ENCODE measurements at regions not wholly inside any gene's neighbourhood (a gene's known extent, or its start where the extent isn't known, plus 50 kb on each side); places are given as distances from the start of the nearest gene placed in this dataset.
"Not testable (repeated sequence)": the region's sequence is repeated elsewhere in the genome, so short reads cannot be mapped to it uniquely, and the experiment has no call there.

DNA sequence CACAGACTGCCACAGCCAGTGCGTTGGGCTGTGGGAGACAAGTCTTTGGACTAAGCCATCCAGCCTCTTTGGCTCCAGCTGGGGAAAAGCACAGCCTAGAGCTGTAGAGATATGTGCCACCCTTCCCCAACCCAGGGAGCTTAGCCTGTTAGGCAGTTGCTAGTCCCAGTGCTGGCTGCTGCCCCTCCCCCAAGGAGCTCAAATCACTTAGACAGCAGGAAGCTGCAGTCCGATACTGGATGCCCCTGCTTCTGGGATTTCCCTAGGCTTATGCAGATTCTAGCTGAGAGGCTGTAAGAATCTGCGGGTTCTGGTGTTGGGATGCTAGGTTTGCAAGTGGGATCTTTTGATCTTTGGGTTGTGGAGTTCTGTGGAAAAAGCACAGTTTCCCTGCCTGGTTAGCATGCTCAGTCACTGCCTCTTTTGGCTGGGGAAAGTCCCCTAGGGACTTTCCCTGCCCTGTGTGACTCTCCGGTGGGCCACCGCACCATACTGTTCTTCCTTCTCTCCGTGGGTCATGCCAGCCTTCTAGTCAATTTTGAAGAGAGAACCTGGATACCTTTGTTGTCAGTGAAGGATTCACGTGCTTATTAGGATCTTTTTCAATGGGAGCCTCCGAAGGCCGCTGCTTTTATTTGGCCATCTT, 792.0 kb downstream of the KCNA4 start:
- H3K27ac Mint-ChIP-seq (ENCODE audit: low read depth), result no peak overlapping the region
- DNase-seq (ENCODE audit: low spot score in 2 of 2) (no peak), ATAC-seq (replicated peaks; ENCODE audit: extremely low read depth, poor library complexity, severe bottlenecking) (no peak)
- H3K9me3 Mint-ChIP-seq, result peaks cover 56% of the 10 kb centered on the region
- H3K4me1 Mint-ChIP-seq, result no peaks in the 10 kb centered on the region
- no peak overlapping the region for H3K4me3 Mint-ChIP-seq
- no peaks in the 10 kb centered on the region for H3K27me3 Mint-ChIP-seq
- H3K36me3 Mint-ChIP-seq (ENCODE audit: insufficient read depth), result peaks cover 3% of the 10 kb centered on the region

DNA sequence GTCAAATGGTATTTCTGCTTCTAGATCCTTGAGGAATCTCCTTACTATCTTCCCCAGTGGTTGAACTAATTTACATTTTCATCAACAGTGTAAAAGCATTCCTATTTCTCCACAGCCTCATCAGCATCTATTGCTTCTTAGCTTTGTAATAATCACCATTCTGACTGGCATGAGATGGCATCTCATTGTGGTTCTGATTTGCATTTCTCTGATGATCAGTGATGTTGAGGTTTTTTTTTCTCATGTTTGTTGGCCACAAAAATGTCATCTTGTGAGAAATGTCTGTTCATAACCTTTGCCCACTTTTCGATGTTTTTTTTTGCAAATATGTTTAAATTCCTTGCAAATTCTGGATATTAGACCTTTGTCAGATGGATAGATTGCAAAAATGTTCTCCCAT, 797.3 kb downstream of the KCNA4 start:
- not testable (repeated sequence) for H3K4me3 Mint-ChIP-seq; H3K4me1 Mint-ChIP-seq; H3K36me3 Mint-ChIP-seq (ENCODE audit: insufficient read depth); H3K27me3 Mint-ChIP-seq; H3K27ac Mint-ChIP-seq (ENCODE audit: low read depth); ATAC-seq (replicated peaks; ENCODE audit: extremely low read depth, poor library complexity, severe bottlenecking); DNase-seq (ENCODE audit: low spot score in 2 of 2)
- peaks cover 49% of the 10 kb centered on the region for H3K9me3 Mint-ChIP-seq

DNA sequence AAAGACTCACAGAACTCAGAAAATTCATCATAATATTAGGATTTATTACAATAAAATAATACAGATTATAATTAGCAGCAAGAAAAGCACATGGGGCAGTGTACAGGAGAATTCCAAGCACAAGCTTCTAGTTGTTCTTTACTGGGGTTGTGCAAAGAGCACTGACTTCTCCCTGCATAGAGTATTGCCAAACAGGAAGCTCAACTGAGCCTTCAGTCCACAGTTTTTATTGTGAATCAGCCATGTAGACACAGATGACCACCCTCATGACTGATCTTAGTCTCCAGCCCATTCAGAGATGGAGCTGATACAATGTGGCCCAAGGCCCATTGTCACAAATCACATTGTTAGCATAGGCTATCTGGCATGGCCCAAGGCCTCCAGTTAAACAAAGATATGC, 798.9 kb downstream of the KCNA4 start:
- peaks cover 3% of the 10 kb centered on the region for H3K36me3 Mint-ChIP-seq (ENCODE audit: insufficient read depth)
- peaks cover 48% of the 10 kb centered on the region for H3K9me3 Mint-ChIP-seq
- no peaks in the 10 kb centered on the region for H3K27me3 Mint-ChIP-seq
- no peak overlapping the region for H3K27ac Mint-ChIP-seq (ENCODE audit: low read depth)
- no peak overlapping the region for H3K4me3 Mint-ChIP-seq
- no peak for ATAC-seq (replicated peaks; ENCODE audit: extremely low read depth, poor library complexity, severe bottlenecking)
- no peaks in the 10 kb centered on the region for H3K4me1 Mint-ChIP-seq
- DNase-seq (ENCODE audit: low spot score in 2 of 2), result no peak

DNA sequence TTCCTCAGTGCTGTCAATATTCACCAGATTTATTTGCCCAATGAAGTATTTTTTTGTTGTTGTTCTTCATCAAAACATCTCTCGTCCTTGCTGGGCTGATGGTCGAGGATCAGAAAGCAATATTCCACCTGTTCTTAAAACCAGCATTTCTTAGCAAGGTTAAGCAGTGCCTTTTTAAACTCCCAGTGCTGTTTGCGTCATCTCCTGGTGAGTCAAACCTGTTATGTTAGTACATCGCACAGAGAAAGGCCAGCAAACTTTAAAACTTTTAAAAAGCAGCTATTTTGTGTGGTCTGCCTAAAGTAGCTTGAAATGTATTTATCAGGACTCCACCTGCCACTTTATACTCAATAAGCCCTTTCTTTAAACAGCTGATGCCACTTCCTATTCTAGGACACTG, 802.0 kb downstream of the KCNA4 start:
- ATAC-seq (replicated peaks; ENCODE audit: extremely low read depth, poor library complexity, severe bottlenecking) (no peak), DNase-seq (ENCODE audit: low spot score in 2 of 2) (no peak)
- Mint-ChIP-seq H3K9me3 (peaks cover 41% of the 10 kb centered on the region), H3K4me1 (no peaks in the 10 kb centered on the region), H3K4me3 (no peak overlapping the region), H3K27me3 (no peaks in the 10 kb centered on the region), H3K36me3 (ENCODE audit: insufficient read depth) (no peaks in the 10 kb centered on the region), H3K27ac (ENCODE audit: low read depth) (no peak overlapping the region)

DNA sequence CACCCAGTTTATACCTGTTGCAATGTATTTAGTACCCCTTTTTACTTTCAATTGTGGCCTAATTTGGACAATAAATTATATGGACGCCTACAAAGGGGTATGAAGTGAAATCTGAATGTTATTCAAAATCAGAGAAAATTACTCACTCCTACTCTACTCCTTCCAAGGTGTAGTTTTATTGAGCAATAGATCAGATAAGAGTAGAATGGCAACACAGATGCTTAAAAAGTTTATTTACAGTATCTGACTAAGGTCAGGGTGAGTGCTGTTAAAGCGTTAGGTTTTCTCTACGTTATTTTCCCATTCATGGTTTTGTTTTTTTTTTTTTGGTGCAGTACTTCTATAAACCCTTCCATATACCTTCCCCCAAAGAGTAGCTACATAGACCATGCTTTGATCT, 805.6 kb downstream of the KCNA4 start:
- Mint-ChIP-seq H3K4me3 (no peak overlapping the region), H3K27ac (ENCODE audit: low read depth) (no peak overlapping the region), H3K9me3 (peaks cover 32% of the 10 kb centered on the region), H3K36me3 (ENCODE audit: insufficient read depth) (no peaks in the 10 kb centered on the region), H3K27me3 (no peaks in the 10 kb centered on the region), H3K4me1 (no peaks in the 10 kb centered on the region)
- DNase-seq (ENCODE audit: low spot score in 2 of 2) (no peak), ATAC-seq (replicated peaks; ENCODE audit: extremely low read depth, poor library complexity, severe bottlenecking) (no peak)

DNA sequence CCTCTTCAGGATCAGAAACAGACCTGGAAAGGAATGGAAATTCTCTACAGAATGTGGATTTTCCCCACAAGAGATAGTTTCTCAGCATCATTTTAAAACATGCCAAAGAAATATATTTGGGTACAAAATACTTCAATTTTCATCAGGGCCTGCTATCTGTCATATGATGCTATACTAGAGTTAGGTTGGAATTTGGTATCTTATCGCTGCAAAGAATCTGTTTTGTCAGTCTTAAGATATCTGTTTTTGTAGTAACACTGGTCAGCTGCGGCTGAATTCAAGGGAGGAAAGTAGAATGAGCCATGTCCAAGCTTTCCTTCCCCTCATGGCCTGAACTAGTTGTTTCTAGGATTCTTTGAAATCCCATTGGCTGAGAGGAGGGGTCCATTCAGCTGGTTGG, 806.4 kb downstream of the KCNA4 start:
- Mint-ChIP-seq H3K27ac (ENCODE audit: low read depth) (no peak overlapping the region), H3K36me3 (ENCODE audit: insufficient read depth) (no peaks in the 10 kb centered on the region), H3K27me3 (no peaks in the 10 kb centered on the region), H3K4me1 (no peaks in the 10 kb centered on the region), H3K4me3 (no peak overlapping the region), H3K9me3 (peaks cover 29% of the 10 kb centered on the region)
- DNase-seq (ENCODE audit: low spot score in 2 of 2), result no peak
- no peak for ATAC-seq (replicated peaks; ENCODE audit: extremely low read depth, poor library complexity, severe bottlenecking)

DNA sequence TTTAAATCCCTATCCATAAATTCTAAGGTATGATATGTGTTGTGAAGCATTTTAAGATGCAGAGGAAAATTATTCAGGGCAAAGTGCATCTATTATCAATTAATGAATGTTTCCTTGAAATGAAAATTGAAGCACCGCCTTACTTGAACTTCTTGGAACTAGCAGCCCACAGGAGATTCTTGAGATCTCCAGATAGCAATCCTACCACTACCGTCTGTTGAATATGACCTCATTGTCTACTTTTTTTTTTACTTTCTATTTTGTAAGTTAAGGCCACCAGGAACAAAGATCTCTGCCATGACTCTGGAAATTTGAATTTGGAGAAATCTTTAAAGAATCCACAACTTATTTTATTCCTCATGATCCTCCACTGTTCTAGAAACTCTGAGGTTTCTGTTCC, 808.7 kb downstream of the KCNA4 start:
- no peaks in the 10 kb centered on the region for H3K36me3 Mint-ChIP-seq (ENCODE audit: insufficient read depth)
- ATAC-seq (replicated peaks; ENCODE audit: extremely low read depth, poor library complexity, severe bottlenecking), result no peak
- peaks cover 24% of the 10 kb centered on the region for H3K9me3 Mint-ChIP-seq
- H3K4me1 Mint-ChIP-seq, result no peaks in the 10 kb centered on the region
- no peaks in the 10 kb centered on the region for H3K27me3 Mint-ChIP-seq
- no peak for DNase-seq (ENCODE audit: low spot score in 2 of 2)
- no peak overlapping the region for H3K27ac Mint-ChIP-seq (ENCODE audit: low read depth)
- no peak overlapping the region for H3K4me3 Mint-ChIP-seq

DNA sequence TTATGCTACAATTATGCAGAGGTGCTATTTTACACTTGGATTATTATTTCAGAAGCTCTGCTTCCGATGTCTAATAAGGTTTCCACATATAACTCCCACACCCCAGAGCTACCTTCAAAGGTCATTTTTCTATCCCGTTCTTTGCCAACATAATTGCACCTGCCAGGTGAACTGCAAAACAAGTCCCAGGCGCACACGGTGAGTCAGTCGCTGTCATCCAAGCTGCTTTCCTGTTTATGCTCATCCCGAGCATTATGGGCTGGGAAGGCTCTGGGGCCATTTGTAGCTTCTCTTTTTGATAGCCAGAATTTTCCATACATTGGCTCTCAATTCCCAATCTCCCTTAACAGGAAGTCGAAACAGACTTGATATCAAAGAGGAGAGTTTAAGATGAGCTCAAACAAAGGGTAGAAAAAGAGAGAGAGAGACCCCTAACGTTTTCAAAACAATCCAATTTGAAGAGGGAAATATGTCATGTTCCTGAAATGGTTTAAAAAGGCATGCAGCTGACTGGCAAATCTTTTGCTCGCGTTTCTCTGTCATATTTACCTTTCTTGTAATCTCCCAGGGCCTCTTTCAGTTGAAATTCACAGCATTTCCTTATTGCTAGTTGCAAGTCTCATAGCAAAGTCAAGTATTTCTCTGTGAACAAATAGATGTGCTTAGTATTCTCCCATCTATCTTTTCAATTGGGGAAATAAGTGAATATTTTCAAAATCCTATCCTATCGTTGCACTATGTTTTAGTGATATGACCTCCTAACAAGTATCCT, 815.9 kb downstream of the KCNA4 start:
- H3K9me3 Mint-ChIP-seq, result peaks cover 12% of the 10 kb centered on the region
- H3K27ac Mint-ChIP-seq (ENCODE audit: low read depth), result no peak overlapping the region
- H3K4me1 Mint-ChIP-seq, result no peaks in the 10 kb centered on the region
- H3K27me3 Mint-ChIP-seq, result no peaks in the 10 kb centered on the region
- H3K36me3 Mint-ChIP-seq (ENCODE audit: insufficient read depth), result no peaks in the 10 kb centered on the region
- no peak overlapping the region for H3K4me3 Mint-ChIP-seq
- DNase-seq (ENCODE audit: low spot score in 2 of 2) (no peak), ATAC-seq (replicated peaks; ENCODE audit: extremely low read depth, poor library complexity, severe bottlenecking) (no peak)

DNA sequence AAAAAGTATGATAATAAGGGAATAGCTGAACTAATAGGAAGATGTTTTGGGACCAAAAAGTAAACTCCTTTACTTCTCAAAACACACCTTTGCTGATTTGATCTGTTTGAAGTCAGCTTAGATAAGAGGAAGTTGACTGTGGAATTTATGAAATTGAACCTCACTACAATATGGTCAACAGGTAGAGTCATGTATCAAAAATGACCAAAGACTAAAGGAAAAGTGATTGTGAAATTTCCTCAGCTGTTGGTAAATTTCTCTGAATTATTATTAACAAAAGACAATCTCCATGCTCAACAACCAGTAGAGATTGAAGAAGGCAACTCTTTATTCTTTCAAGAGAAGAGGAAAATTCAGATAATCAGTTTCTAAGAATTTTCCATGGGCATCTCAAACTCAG, 826.5 kb downstream of the KCNA4 start:
- peaks cover 17% of the 10 kb centered on the region for H3K9me3 Mint-ChIP-seq

DNA sequence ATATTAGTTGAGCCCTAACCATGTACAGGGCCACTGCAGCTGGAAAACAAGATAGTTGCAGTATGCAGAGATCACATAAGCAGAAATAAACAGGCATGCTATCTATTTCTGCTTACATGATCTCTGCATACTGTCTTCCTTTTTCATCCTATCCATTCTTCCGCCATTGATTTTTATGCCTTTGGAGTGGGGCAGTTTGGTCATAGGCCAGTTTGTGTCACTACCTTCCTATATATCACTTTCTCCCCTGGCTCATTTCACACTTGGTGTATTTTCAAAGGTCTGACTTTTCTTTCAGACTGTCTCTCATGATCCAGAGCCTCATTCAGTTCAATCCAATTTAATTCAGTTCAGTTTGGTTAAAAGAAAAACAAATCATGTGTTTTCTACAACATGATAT, 829.6 kb downstream of the KCNA4 start:
- ATAC-seq (replicated peaks; ENCODE audit: extremely low read depth, poor library complexity, severe bottlenecking), result no peak
- H3K4me3 Mint-ChIP-seq, result no peak overlapping the region

More for the DNA sequence above, 826.5 kb downstream of the KCNA4 start:
- Mint-ChIP-seq H3K27me3 (no peaks in the 10 kb centered on the region), H3K27ac (ENCODE audit: low read depth) (no peak overlapping the region), H3K4me1 (no peaks in the 10 kb centered on the region), H3K4me3 (no peak overlapping the region), H3K36me3 (ENCODE audit: insufficient read depth) (no peaks in the 10 kb centered on the region)
- DNase-seq (ENCODE audit: low spot score in 2 of 2) (no peak), ATAC-seq (replicated peaks; ENCODE audit: extremely low read depth, poor library complexity, severe bottlenecking) (no peak)

DNA sequence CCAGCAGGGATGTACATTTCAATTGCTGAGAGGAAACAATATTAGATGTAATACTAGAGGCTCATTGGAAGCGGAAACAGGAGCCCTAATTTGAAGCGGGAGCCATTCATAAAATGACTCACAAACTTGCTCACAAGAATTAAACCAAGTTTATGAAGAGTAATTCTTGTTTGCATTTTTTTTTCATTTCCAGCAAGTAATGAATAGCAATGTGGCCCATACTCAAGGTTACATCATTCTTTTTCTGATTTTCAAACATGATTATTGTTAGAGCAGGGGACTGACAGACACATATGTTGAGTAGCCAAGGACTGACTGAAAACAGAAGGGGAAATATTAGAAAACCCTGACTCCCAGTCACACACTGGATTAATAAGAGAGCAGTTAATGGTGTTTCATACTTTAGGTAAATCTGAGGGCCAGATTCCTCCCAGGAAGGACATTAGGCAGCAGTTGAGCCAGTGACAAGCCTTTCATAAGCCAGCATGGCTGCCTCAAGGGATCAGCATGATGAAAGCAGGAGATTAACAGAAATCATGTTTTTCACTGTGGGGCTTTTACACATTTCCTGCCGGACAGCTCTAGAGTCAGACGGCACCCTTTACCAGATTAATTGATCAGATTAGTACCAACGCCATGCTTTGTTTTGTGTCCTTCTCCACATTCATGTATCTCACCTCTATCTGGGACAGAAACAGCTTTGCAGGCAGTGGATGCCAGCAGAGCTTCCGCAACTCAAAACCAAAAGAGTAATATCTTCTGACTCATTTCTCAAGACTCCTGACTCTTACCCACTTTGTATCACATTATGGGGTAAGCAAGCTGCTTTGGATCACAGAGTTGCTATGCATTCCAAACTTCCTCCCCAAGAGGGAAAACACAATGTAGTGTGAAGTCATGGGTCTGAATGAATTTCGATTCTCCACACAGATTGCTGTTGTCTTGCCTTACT, 831.6 kb downstream of the KCNA4 start:
- no peaks in the 10 kb centered on the region for H3K27me3 Mint-ChIP-seq
- no peak for ATAC-seq (replicated peaks; ENCODE audit: extremely low read depth, poor library complexity, severe bottlenecking)
- no peaks in the 10 kb centered on the region for H3K36me3 Mint-ChIP-seq (ENCODE audit: insufficient read depth)
- H3K27ac Mint-ChIP-seq (ENCODE audit: low read depth), result no peak overlapping the region
- DNase-seq (ENCODE audit: low spot score in 2 of 2), result no peak
- peaks cover 24% of the 10 kb centered on the region for H3K9me3 Mint-ChIP-seq
- no peak overlapping the region for H3K4me3 Mint-ChIP-seq
- H3K4me1 Mint-ChIP-seq, result no peaks in the 10 kb centered on the region

More for the DNA sequence above, 829.6 kb downstream of the KCNA4 start:
- H3K36me3 Mint-ChIP-seq (ENCODE audit: insufficient read depth), result no peaks in the 10 kb centered on the region
- H3K4me1 Mint-ChIP-seq, result no peaks in the 10 kb centered on the region
- no peak for DNase-seq (ENCODE audit: low spot score in 2 of 2)
- H3K27me3 Mint-ChIP-seq, result no peaks in the 10 kb centered on the region
- H3K9me3 Mint-ChIP-seq, result peaks cover 22% of the 10 kb centered on the region
- no peak overlapping the region for H3K27ac Mint-ChIP-seq (ENCODE audit: low read depth)

DNA sequence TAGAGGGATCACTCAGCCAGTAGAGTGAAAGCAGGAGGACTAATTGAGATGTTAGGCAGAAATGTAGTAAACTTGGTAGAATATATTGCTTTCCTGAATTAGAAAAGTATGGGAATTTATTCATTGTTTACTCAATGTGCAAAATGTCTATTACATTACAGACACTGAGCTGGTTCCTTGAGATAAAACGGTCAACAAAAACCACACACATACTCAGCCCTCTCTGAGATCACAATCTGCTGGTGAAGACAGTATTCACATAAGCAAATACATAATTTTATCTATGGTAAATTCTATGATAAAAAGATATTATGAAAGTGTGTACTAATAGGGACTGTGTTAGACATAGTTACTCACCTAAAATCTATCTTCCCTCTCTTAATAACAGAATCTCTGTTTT, 833.5 kb downstream of the KCNA4 start:
- H3K4me3 Mint-ChIP-seq, result no peak overlapping the region
- ATAC-seq (replicated peaks; ENCODE audit: extremely low read depth, poor library complexity, severe bottlenecking), result no peak
- H3K36me3 Mint-ChIP-seq (ENCODE audit: insufficient read depth), result no peaks in the 10 kb centered on the region
- peaks cover 25% of the 10 kb centered on the region for H3K9me3 Mint-ChIP-seq
- no peaks in the 10 kb centered on the region for H3K4me1 Mint-ChIP-seq
- no peak for DNase-seq (ENCODE audit: low spot score in 2 of 2)
- H3K27ac Mint-ChIP-seq (ENCODE audit: low read depth), result no peak overlapping the region
- H3K27me3 Mint-ChIP-seq, result no peaks in the 10 kb centered on the region

Measured in central memory CD8-positive, alpha-beta T cell (primary cell).